ENCODE measurements at regions not wholly inside any gene's neighbourhood (a gene's known extent, or its start where the extent isn't known, plus 50 kb on each side); places are given as distances from the start of the nearest gene placed in this dataset.
"Not testable (repeated sequence)": the region's sequence is repeated elsewhere in the genome, so short reads cannot be mapped to it uniquely, and the experiment has no call there.

GRCh38 chr15:79154483-79155135, 64.0 kb upstream of the RASGRF1 start:
- no peak for DNase-seq (ENCODE audit: low read depth)
- TF ChIP-seq MAX (IDR thresholded peaks at IDR 0.05; ENCODE audit: low read depth, low read length) (no peak), MYC (IDR thresholded peaks at IDR 0.05; ENCODE audit: low read depth, low read length) (no peak), POLR2A (IDR thresholded peaks at IDR 0.05; ENCODE audit: extremely low read depth, insufficient read length) (no peak), CTCF (IDR thresholded peaks at IDR 0.05; ENCODE audit: low read depth, low read length) (no peak)
- no peak overlapping the region for H3K4me3 ChIP-seq (ENCODE audit: low read depth, low read length)

GRCh38 chr15:79144290-79144689, 53.7 kb upstream of the RASGRF1 start:
- H3K4me3 ChIP-seq (ENCODE audit: low read depth, low read length); DNase-seq (ENCODE audit: low read depth): not testable (repeated sequence)

- no peak for DNase-seq (ENCODE audit: low read depth)
- TF ChIP-seq MAX (IDR thresholded peaks at IDR 0.05; ENCODE audit: low read depth, low read length): no peak
- TF ChIP-seq MYC (IDR thresholded peaks at IDR 0.05; ENCODE audit: low read depth, low read length): no peak
- TF ChIP-seq CTCF (IDR thresholded peaks at IDR 0.05; ENCODE audit: low read depth, low read length): no peak
- no peak for TF ChIP-seq POLR2A (IDR thresholded peaks at IDR 0.05; ENCODE audit: extremely low read depth, insufficient read length)
- no peak overlapping the region for H3K4me3 ChIP-seq (ENCODE audit: low read depth, low read length)
These were observed 50.4 kb upstream of the RASGRF1 start for GRCh38 chr15:79140846-79141570.

Measured in NB4 (cell line).